NOMO-1 treated with DMSO at 0.1 percent for 48 hours (cell line): ENCODE measurements at regions not wholly inside any gene's neighbourhood (a gene's known extent, or its start where the extent isn't known, plus 50 kb on each side); places are given as distances from the start of the nearest gene placed in this dataset.

Experiments
- DNase-seq: peaks from one replicate; lab custom pipeline; 2025; ENCODE audit not compliant: unreplicated experiment; lab: John Stamatoyannopoulos, UW

DNA sequence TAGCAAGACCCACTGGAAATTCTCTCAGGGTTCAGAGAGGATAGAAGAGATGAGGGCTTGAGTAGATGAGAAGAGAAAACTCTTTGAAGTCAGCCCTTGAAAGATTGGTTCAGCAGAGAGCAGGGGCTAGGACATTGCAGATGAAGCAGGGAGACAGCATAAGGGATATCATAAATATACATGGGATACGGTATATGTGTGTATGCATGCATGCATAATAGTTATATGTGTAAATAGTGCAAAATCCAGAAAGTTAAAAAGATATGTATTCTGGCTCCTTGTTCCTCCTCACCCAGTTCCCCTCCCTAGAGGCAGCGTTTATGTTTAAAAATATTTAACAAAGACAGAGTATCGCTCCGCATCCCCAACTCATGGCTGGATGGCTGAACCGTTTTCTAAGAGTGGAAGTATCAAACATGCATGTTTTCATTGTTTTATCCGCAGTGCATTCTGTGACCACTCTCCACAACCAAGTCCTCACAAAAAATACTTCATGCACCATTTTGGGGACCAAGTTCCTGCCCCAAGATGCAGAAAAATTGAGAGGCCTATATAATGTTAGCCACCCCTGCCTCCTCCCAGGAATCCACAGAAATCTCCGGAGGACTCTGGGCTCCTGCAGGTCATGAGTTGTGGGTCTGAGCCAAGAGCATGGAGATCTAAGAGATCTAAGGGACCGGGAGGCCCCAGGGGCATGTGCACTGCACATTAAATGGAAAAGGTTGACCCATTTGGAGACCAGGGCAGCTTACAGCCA, 119.5 kb downstream of the MTX3 start:
- DNase-seq, result no peak

DNA sequence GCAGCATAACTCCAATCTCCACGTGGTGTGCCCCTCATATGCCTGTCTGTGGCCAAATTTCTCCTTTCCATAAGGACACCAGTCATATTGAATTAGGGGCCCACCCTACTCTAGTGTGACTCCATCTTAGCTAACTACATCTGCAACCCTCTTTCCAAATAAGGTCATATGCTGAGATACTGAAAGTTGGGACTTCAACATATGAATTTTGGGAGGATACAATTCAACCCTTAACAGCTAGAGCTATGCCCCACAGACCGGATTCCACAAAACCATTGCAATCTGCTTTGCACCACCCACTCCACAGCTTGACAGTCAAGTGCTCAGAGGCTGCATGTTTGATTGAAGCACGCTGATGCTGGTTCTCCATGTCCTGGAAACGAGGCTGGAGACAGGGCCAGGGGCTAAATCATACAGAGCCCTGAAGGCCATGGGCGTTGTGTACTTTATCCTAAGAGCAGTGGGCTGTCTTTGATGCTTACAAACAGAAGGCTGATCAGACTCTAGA, 122.8 kb downstream of the MTX3 start:
- DNase-seq, result no peak

DNA sequence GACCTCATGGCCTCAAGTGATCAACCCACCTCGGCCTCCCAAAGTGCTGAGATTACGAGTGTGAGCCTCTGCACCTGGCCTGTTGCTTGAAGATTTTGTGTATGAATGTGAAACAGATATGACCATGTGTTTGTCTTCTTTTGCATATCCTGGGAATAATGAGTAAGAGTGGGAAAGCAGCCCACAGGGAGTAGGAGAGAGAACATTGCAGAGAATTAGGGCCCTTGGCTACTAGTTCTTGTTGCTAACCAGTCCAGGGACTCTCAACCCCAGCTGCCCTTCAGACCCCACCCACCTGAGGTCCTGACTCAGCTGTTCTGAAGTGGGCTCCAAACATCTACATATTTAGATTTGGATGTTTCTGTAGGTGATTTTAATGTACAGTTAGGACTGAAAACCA, 125.5 kb downstream of the MTX3 start:
- DNase-seq, result no peak

DNA sequence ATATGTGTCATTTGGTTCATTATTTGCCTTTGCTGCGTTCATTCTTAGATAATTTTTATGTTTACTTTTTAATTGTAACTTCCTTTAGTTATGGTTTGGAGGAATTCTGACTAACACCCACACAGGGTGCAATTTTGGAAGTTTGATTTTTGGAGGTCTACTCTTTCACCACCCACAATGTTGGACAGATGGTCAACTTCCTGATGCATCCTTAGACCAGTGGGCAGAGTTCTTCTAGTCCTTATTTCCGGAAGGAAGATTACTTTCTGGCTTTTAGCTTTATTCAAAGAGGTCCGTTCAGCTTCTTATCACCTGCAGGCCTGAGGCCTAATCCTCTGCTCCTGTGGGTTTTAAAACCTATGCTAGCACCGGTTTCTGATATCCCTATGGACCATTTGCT, 126.7 kb downstream of the MTX3 start:
- no peak for DNase-seq

DNA sequence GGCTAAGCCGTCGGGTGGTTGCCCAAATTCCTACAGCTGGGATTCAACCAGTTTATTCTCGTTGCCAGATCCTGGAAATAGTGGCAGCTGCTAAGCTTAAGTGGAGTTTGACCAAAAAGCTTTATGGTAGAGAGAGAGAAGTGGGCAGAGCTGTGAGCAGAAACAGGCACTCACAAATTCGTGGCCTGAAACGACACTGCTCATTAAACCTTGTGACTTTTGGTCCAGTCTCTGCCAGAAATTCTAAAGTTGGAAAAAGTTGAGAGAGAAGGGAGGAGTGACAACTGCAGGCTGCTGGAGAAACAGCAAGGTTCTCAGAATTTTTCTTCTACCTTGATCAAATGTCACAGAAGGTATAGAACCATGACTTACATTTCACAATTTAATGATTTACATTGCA, 131.5 kb downstream of the MTX3 start:
- no peak for DNase-seq

DNA sequence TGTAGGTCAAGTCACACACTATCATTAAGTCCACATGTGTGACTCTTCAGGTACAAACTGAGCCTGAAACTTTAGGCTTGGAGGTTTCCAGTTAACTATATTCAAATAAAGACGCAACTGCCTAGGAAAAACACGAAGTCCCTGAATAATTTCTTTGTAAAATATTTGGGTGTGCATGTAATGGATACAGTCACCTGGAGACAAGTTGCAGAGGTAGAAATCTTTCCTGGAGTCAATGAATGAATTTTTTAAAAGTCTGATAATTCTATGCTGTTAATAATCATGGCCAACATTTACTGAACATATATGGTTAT, 132.7 kb downstream of the MTX3 start:
- no peak for DNase-seq

DNA sequence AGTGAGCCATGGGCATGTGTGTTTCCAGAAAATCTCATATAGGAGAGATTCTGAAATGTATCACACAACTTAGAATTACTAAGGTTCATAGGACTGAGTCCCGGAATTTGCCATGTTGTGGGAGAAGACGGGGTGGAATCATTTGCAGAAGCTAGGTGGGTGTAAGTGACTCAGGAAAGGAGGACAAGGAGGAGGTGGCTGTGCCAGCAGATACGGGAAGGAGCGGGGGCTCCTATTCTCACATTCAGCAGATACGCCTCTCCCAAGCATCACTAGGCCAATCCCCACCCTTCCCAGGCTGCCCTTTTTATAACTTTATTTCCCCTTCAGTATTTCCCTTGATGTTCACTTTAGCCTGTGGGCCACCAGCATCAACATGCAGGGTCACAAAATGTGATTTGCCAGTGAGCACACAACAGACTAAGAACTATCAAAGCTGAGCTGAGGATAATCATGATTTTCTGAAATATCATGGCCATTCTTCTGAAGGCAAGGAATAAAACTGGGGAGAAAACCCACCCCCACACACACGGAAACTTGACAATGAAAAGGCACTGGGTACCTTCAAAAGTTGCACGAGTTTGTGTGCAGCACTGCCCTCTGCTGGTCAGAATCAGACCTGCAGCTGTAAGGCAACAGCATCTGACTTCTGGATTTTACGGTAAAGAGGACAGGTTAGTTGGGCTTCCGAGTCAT, 133.2 kb downstream of the MTX3 start:
- DNase-seq, result peak; percentile 46

DNA sequence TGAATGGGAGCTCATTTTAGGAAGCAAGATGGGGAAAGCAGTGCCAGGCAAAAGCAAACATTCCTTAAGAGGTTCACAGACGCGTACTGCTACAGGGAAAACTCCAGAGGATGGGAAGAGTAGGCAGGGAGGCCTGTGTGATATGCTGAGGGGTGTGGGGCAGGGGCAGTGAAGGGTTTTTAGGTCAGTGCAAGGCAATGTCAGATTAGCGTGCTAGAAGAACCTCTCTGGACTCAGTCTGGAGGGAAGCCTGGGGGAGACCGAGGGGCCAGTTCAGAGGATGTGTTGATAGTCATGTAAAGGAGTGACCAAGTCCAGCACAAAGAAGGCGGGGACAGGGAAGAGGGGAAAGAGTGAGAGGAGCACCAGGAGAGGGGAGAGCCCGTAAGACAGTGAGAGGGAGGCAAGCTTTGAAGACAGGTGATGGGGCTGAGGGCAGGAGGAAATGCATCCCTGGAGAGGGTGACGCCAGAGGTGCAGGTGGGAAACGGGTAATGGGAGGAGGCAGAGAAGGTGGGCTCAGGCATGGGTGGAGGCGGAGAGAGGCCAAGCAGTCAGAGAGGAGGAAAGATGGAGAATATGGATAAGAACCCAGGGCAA, 134.5 kb downstream of the MTX3 start:
- no peak for DNase-seq

DNA sequence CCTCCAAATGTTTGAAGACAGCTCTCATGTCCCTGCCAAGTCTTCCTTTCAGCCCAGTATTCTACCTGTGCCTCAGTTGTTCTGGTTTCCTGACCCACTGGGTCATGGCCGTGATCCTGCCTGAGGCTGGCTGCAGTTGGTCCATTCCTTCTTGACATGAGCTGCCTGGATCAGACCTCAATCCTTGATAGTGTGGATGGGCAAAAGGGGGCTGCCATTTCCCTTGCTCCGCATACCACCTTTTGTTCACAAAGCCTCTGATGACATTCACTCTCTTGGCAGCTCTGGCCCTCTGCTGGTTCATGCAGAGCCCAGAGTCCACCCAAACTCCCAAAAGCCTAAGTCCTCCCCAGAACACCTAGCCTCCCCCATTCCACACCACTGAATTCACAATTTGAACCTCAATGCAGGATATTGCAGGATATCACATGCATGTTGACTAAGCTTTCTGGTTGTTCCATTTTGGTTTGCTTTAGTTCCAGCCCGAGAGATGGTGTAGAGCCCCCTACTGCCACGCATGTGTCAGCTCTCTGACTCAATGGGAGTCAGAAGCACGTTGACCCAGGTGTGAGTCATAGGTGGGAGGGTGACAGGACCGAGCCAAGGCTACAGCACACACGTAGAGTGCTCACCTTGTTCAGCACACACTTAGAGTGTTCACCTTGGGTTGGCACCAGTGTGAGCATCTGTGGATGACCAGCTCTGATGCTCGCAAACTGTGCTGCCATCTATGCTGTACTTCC, 137.2 kb downstream of the MTX3 start:
- no peak for DNase-seq

DNA sequence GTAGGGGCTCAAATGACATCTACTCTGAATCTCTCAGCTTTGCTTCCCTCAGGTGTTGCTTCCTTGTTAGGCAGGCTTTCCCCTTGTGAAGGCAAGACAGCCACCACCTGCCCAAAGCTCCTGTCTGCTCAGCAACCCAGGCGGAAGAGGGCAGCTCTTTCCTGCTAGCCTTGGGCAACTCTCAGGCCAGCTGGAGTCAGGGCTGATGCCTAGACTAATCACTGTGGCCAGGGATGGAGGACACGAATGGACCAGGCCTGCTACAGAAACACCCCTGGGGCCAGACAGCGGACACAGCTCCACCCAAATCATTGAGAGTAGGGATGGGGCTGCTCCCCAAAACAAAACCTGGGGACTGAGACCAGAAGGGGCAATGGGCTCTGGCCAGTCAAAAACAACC, 138.0 kb downstream of the MTX3 start:
- no peak for DNase-seq

DNA sequence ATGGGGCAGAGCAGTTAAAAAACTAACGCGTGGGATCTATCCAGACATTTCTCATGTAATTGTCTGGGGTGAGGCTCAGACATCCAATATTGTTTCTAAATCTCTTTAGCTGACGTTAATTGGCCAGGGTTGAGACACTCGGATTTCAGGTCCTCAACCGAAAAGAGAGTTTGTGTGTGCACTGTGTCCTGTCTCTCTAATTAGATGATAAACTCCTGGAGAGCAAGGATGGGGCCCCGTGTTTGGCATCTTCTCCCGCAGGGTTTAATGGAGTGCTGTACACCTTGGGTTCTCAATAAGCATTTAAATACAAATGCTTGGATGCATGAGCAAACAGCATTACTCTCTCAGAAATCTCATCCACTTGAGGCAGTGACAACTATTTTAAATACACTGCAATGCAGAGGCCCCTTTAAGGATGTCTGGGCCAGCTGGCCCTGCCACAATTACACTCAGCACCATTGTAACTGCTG, 139.6 kb downstream of the MTX3 start:
- no peak for DNase-seq

DNA sequence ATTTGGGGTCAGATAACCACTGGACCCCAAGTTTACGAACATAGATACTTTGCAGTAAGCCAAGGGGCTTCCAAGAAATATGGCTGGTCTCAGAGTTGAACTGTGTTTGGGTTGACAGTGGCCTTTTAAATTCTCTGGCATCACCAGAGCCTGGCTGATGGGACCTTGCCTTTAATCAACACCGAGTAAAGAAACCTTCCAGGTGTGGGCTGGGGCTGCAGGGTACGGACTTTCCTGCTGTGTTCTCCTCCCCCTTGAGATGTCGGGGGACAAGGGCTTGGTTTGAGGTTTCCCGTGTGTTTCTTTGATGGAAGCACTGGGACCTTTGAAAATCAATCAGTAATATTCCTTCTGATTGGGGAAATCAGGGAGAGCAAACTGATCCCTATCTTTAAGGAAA, 140.1 kb downstream of the MTX3 start:
- no peak for DNase-seq

DNA sequence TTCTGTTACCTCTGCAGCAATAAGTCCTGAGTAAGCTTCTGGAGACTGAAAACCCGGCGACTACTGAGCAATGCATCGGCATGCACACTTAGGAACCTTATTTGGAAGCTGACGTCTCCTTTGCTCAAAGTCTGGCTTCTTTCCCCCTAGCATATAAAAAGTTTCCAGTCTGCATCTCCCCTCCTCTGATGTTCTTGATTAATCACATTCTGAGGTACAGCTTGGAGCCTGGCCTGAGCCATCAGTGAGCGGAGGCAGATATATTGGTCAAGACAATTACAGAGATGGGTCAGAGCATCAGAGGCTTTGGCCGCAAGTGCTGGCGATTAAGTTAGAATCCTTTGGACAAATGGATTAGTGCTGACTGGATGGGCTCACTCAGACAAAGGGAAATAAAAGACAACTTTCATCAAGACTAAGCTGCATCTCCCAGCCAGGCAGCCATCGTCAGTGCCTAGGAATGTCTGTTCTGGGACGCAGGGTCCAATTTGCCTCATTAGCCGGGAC, 140.7 kb downstream of the MTX3 start:
- no peak for DNase-seq

DNA sequence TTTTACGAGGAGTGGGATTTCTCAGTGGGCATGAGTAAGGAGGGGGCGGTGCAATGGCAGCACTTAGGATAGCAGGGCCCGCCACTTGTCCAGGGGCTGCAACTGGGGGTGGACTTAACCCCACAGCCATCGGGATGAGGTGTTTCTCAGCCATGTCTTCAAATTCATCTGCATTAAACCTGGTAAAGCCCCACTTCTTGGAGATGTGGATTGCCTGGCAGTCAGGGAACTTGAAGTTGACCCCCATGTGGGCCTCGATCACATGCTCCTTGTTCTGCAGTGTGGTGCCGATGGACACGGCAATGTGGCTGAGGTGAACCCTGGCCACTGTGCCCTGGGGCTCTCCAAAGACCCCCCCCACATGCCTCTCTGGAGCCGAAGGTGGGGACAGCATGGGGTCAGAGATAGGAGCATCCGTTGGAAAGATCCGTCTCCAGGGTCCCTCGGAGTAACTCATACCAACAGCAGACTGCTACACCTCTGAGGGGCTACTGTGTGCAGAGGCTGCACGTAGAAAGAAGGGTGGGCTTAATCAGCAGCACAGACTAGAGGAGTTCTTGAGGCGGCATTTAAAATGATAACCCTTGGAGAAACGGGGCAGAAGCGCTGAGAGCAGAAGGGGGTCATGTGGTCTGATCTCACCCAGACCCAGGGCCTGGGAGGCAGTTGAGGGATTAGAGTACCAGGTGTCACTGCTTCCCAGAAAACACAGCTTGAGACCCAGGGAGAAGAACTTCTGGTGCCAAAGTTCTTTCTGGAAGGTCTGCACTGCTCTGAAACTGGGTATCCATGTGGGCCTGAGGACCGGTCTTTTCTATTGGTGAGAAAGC, 141.4 kb downstream of the MTX3 start:
- no peak for DNase-seq
